AG04449 (cell line): ENCODE measurements at regions not wholly inside any gene's neighbourhood (a gene's known extent, or its start where the extent isn't known, plus 50 kb on each side); places are given as distances from the start of the nearest gene placed in this dataset.

Experiments used
- CTCF ChIA-PET: fragments of 350-600 bp; formaldehyde crosslinking; extraction: SDS; loops from one replicate; lab custom pipeline; 2021; ENCODE audit warnings: antibody characterized with exemption; lab: Yijun Ruan, JAX
- POLR2A ChIA-PET: fragments of 400-600, 350-600 bp; formaldehyde crosslinking; extraction: SDS; loops from one replicate; lab custom pipeline; 2020; ENCODE audit warnings: antibody characterized with exemption, inconsistent platforms; lab: Yijun Ruan, JAX
- DNase-seq: peaks from one replicate; pipeline ENCODE4 v3.0.0-alpha.2; 2010; ENCODE audit warnings: low read depth, low spot score
- H3K4me3 ChIP-seq: 2 replicates; pipeline ENCODE4 v1.5.1; 2011; ENCODE audit warnings: low read depth, mild to moderate bottlenecking, control low read depth, low read length
- TF ChIP-seq, protein P1 (sequence below): IDR thresholded peaks from one replicate; pipeline ENCODE4 v1.5.1; 2011; ENCODE audit warnings: mild to moderate bottlenecking, moderate library complexity, low read length, control low read depth, inconsistent platforms; ENCODE audit not compliant: insufficient read depth; ENCODE audit errors: missing control alignments

DNA sequence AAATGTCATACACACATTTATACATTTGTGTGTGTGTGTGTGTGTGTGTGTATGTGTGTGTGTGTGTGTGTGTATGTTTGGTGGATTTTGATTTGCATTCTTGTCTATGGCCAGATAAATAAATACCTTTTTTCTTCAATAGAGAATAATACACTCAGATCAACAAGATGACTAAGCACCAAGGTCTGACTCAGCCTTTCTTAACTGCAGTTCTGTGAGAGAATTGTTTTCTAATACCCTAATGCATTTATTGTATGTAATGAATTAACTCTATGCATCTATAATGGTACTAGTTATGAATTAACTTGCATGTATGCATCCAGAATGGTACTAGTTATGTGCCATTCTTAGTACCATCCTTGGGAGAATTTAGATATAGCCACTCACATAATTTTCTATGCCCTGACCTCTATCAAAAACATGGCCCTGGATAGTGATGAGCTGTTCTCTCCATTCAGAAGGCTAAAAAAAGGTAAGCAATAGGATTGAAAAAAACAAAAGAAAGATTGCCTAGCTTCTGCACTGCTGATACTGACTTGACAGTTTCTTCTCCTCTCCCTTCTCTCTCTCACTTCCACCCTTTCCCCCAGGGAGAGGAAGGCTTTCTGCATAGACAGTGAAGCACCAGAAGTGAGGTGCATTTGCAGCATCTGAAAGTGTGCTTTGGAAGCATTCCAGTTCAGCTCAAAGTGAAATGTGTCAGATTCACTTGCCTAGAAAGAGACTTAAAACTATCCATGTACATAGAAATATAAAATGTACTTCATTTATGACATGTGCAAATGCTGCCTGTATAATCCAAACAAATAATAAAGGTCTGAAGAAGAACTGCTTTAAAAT lies 55.1 kb upstream of the CCDC112 start:
- no peak for DNase-seq
- POLR2A ChIA-PET: no interaction called here
- TF ChIP-seq, protein P1, sequence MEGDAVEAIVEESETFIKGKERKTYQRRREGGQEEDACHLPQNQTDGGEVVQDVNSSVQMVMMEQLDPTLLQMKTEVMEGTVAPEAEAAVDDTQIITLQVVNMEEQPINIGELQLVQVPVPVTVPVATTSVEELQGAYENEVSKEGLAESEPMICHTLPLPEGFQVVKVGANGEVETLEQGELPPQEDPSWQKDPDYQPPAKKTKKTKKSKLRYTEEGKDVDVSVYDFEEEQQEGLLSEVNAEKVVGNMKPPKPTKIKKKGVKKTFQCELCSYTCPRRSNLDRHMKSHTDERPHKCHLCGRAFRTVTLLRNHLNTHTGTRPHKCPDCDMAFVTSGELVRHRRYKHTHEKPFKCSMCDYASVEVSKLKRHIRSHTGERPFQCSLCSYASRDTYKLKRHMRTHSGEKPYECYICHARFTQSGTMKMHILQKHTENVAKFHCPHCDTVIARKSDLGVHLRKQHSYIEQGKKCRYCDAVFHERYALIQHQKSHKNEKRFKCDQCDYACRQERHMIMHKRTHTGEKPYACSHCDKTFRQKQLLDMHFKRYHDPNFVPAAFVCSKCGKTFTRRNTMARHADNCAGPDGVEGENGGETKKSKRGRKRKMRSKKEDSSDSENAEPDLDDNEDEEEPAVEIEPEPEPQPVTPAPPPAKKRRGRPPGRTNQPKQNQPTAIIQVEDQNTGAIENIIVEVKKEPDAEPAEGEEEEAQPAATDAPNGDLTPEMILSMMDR: no peak
- H3K4me3 ChIP-seq: no peak overlapping the region
- CTCF ChIA-PET: interaction anchor here (0.9 kb wide), 1 partner anchor 14 kb away, joined by 3 read pairs; no protein-coding TSS in a partner anchor

DNA sequence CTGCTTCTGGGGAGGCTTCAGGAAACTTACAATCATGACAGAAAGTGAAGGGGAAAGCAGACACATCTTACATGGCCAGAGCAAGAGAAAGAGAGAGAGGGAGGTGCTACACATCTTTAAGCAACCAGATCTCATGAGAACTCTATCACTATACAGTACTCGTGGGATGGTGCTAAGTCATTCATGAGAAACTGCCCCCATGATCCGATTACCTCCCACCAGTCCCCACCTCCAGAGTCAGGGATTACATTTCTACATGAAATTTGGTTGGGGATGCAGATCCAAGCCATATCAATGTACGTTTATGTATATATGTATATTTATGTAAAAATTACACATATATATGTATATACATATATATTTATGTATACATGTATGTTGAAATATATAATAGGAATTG lies 54.4 kb upstream of the CCDC112 start:
- TF ChIP-seq, protein P1: no peak
- no peak for DNase-seq
- POLR2A ChIA-PET: no interaction called here
- CTCF ChIA-PET: no interaction called here
- H3K4me3 ChIP-seq: no peak overlapping the region

GRCh38 chr5:115349001-115349817 lies 52.8 kb upstream of the CCDC112 start:
- peak; percentile 59 for DNase-seq
- CTCF ChIA-PET: interaction anchor here (0.9 to 1.4 kb wide), 3 partner anchors 12 to 192 kb away, joined by 3 to 4 read pairs (median 3); no protein-coding TSS in a partner anchor
- H3K4me3 ChIP-seq: no peak overlapping the region
- TF ChIP-seq, protein P1: no peak
- POLR2A ChIA-PET: interaction anchor here (0.7 to 1.2 kb wide), 2 partner anchors 17 to 28 kb away, joined by 3 to 4 read pairs; no protein-coding TSS in a partner anchor

DNA sequence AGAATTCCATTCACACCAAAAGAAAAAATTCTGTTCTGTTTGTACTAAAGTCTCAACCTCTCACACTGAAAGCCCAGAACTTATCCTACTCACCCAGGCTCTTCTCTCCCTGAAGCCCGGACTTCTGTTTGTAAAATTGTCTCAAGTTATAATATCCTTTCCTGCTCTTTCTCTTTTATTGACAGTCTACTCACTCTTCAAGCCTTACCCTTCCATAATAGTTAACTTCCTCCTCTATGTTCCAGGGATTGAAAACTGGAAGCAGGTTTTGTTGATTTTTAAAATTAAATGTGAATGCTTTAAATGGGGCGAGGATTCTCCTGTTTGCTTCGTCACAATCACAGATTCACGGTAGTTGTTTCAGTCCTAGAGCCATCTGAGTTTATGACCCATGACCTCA lies 51.7 kb upstream of the CCDC112 start:
- ChIA-PET POLR2A (no interaction called here), CTCF (no interaction called here)
- DNase-seq: no peak
- no peak overlapping the region for H3K4me3 ChIP-seq
- TF ChIP-seq, protein P1: no peak
